ENCODE measurements at regions not wholly inside any gene's neighbourhood (a gene's known extent, or its start where the extent isn't known, plus 50 kb on each side); places are given as distances from the start of the nearest gene placed in this dataset.

DNA sequence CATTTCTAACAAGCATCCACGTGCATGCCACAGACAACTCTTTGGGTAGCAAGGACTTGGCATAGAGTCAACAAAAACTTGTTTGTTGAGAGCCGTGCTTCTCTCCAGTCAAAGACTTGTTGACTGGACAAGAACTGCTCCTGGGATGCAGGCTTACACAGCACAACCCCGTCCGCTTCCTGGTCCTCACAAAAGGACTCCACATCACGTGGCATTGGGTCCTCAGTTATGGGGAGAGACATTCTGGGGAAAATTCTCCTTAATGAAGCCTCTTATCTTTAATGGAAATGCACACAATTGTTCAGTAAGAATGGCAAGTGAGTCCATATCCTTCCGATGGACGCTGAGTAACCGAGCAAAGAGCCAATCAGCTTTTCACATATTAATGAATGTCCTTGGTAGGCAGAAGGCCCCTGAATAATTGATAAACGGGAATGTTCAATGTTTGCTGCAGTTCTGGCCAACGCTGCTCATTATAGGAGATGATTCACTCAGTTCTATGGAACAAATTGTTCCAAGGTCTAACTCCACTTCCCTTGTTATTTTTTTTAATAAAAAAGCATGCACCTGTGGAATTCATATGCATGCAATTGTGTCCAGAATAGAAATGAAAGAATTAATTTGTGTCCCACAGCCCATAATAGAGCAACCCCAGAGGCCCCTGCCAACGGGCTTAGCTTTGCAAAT, 97.0 kb upstream of the ZNF366 start (continued):
- TF ChIP-seq, protein P1, sequence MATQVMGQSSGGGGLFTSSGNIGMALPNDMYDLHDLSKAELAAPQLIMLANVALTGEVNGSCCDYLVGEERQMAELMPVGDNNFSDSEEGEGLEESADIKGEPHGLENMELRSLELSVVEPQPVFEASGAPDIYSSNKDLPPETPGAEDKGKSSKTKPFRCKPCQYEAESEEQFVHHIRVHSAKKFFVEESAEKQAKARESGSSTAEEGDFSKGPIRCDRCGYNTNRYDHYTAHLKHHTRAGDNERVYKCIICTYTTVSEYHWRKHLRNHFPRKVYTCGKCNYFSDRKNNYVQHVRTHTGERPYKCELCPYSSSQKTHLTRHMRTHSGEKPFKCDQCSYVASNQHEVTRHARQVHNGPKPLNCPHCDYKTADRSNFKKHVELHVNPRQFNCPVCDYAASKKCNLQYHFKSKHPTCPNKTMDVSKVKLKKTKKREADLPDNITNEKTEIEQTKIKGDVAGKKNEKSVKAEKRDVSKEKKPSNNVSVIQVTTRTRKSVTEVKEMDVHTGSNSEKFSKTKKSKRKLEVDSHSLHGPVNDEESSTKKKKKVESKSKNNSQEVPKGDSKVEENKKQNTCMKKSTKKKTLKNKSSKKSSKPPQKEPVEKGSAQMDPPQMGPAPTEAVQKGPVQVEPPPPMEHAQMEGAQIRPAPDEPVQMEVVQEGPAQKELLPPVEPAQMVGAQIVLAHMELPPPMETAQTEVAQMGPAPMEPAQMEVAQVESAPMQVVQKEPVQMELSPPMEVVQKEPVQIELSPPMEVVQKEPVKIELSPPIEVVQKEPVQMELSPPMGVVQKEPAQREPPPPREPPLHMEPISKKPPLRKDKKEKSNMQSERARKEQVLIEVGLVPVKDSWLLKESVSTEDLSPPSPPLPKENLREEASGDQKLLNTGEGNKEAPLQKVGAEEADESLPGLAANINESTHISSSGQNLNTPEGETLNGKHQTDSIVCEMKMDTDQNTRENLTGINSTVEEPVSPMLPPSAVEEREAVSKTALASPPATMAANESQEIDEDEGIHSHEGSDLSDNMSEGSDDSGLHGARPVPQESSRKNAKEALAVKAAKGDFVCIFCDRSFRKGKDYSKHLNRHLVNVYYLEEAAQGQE (tag by site-specific recombination; IDR thresholded peaks at IDR 0.05) = no peak

DNA sequence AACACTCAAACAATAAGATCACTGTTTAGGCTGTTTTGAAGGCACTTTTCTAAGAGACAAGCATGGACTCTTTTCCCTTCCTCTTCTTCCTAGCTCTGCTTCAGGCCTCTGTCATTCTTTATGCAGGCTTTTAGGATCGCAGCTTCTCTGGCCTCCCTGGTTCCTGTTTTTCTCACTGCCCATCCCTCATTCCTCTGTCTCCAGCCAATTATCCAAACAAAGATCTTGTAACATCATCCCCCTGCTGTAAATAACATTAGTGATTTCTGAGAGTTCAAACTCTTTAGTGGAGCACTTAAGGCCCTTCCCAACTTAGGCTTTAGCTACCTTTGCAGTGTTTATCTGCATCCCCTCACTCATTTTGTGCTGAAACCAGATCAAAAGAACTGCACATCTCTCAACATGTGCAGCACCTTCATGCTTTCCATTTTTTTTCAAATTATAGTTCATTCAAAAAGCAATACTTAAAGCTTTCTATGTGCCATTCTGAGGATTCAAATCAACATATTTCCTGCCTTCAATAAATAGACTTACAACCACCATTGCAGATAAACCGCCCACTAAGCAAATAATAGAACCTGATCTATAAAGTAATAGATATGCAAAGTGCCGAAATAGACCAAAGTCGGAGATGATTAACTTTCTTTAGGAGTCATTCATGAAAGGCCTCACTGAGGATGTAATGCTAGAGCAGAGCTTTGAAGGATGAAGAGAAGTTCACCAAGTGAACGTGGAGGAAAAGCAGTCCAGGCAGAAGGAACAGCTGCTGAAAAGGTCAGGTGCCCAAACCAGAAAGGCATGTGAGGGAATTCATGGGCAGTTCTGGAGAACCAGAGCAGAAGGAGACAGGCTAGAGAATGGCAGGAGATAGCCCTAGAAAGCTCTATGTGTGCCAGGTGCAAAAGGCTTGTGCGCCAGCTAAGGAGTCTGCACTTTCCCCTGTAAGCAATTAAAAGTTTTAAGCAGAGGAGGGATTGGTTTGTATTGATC, 95.8 kb upstream of the ZNF366 start:
- TF ChIP-seq ZNF560 (tag by site-specific recombination; IDR thresholded peaks at IDR 0.05; ENCODE audit: borderline replicate concordance) (no peak), HOXD13 (CRISPR knock-in tag; IDR thresholded peaks at IDR 0.05; ENCODE audit: borderline replicate concordance) (no peak), ZNF426 (tag by site-specific recombination; IDR thresholded peaks at IDR 0.05) (no peak), ZNF777 (tag by site-specific recombination; IDR thresholded peaks at IDR 0.05; ENCODE audit: borderline replicate concordance) (no peak), ZNF473 (tag by site-specific recombination; IDR thresholded peaks at IDR 0.05) (no peak), ZNF19 (tag by site-specific recombination; IDR thresholded peaks at IDR 0.05; ENCODE audit: low read depth) (no peak), ZNF600 (tag by site-specific recombination; IDR thresholded peaks at IDR 0.05) (no peak), ZBTB6 (tag by site-specific recombination; IDR thresholded peaks at IDR 0.05) (no peak), ZNF843 (tag by site-specific recombination; IDR thresholded peaks at IDR 0.05) (no peak), OSR2 (tag by site-specific recombination; IDR thresholded peaks at IDR 0.05) (no peak), FEZF1 (tag by site-specific recombination; IDR thresholded peaks at IDR 0.05) (no peak), ZEB2 (tag by site-specific recombination; IDR thresholded peaks at IDR 0.05) (no peak), ZNF138 (tag by site-specific recombination; IDR thresholded peaks at IDR 0.05; ENCODE audit: borderline replicate concordance) (no peak), ZNF140 (tag by site-specific recombination; IDR thresholded peaks at IDR 0.05) (no peak), ZNF214 (tag by site-specific recombination; IDR thresholded peaks at IDR 0.05; ENCODE audit: borderline replicate concordance) (no peak), ZBTB21 (tag by site-specific recombination; IDR thresholded peaks at IDR 0.05) (no peak)
- TF ChIP-seq, protein P2, sequence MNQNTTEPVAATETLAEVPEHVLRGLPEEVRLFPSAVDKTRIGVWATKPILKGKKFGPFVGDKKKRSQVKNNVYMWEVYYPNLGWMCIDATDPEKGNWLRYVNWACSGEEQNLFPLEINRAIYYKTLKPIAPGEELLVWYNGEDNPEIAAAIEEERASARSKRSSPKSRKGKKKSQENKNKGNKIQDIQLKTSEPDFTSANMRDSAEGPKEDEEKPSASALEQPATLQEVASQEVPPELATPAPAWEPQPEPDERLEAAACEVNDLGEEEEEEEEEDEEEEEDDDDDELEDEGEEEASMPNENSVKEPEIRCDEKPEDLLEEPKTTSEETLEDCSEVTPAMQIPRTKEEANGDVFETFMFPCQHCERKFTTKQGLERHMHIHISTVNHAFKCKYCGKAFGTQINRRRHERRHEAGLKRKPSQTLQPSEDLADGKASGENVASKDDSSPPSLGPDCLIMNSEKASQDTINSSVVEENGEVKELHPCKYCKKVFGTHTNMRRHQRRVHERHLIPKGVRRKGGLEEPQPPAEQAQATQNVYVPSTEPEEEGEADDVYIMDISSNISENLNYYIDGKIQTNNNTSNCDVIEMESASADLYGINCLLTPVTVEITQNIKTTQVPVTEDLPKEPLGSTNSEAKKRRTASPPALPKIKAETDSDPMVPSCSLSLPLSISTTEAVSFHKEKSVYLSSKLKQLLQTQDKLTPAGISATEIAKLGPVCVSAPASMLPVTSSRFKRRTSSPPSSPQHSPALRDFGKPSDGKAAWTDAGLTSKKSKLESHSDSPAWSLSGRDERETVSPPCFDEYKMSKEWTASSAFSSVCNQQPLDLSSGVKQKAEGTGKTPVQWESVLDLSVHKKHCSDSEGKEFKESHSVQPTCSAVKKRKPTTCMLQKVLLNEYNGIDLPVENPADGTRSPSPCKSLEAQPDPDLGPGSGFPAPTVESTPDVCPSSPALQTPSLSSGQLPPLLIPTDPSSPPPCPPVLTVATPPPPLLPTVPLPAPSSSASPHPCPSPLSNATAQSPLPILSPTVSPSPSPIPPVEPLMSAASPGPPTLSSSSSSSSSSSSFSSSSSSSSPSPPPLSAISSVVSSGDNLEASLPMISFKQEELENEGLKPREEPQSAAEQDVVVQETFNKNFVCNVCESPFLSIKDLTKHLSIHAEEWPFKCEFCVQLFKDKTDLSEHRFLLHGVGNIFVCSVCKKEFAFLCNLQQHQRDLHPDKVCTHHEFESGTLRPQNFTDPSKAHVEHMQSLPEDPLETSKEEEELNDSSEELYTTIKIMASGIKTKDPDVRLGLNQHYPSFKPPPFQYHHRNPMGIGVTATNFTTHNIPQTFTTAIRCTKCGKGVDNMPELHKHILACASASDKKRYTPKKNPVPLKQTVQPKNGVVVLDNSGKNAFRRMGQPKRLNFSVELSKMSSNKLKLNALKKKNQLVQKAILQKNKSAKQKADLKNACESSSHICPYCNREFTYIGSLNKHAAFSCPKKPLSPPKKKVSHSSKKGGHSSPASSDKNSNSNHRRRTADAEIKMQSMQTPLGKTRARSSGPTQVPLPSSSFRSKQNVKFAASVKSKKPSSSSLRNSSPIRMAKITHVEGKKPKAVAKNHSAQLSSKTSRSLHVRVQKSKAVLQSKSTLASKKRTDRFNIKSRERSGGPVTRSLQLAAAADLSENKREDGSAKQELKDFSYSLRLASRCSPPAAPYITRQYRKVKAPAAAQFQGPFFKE (tag by site-specific recombination; IDR thresholded peaks at IDR 0.05; ENCODE audit: borderline replicate concordance) = no peak
- no peaks in the 10 kb centered on the region for H3K9me3 ChIP-seq (ENCODE audit: control insufficient read depth, insufficient read depth, low read depth, low read length)
- H3K4me3 ChIP-seq (ENCODE audit: low read depth, low read length) = no peak overlapping the region
- H3K27ac ChIP-seq (ENCODE audit: extremely low read depth, low read depth, low read length) = no peak overlapping the region
- POLR2A ChIA-PET = no interaction called here
- CTCF ChIA-PET = interaction anchor here (0.5 to 2.8 kb wide), 3 partner anchors 8 to 237 kb away, joined by 5 to 15 read pairs (median 7); no protein-coding TSS in a partner anchor
- H3K36me3 ChIP-seq (ENCODE audit: control insufficient read depth in 2 of 2, insufficient read depth in 1 of 2, low read length in 2 of 2) = no peaks in the 10 kb centered on the region
- no peaks in the 10 kb centered on the region for H3K4me1 ChIP-seq (ENCODE audit: control insufficient read depth, insufficient read depth, low read length)

All from HEK293 (cell line).